Osteoblast (primary cell): ENCODE measurements at regions not wholly inside any gene's neighbourhood (a gene's known extent, or its start where the extent isn't known, plus 50 kb on each side); places are given as distances from the start of the nearest gene placed in this dataset.

Source experiments
- DNase-seq: peaks from one replicate; pipeline ENCODE4 v3.0.0; 2011; ENCODE audit warnings: low spot score, mixed read lengths; ENCODE audit not compliant: insufficient read length; ENCODE audit errors: missing footprints
- H2AFZ ChIP-seq: 2 replicates; pipeline ENCODE4 v1.6.0; 2011; ENCODE audit warnings: mild to moderate bottlenecking, low read length
- H3K27ac ChIP-seq: 2 replicates; pipeline ENCODE4 v1.5.1; 2011; ENCODE audit warnings: mild to moderate bottlenecking, low read depth, low read length, moderate library complexity
- H3K27me3 ChIP-seq: 2 replicates; pipeline ENCODE4 v1.6.0; 2012; ENCODE audit warnings: mild to moderate bottlenecking, control low read depth, inconsistent platforms, low read length, moderate library complexity; ENCODE audit not compliant: insufficient read depth
- H3K36me3 ChIP-seq: 2 replicates; pipeline ENCODE4 v1.5.1; 2011; ENCODE audit warnings: mild to moderate bottlenecking, low read length, control low read depth, moderate library complexity; ENCODE audit not compliant: insufficient read depth
- H3K4me1 ChIP-seq: 2 replicates; pipeline ENCODE4 v1.5.1; 2011; ENCODE audit warnings: mild to moderate bottlenecking, low read length, control low read depth, moderate library complexity; ENCODE audit not compliant: insufficient read depth
- H3K4me2 ChIP-seq: 2 replicates; pipeline ENCODE4 v1.6.0; 2011; ENCODE audit warnings: mild to moderate bottlenecking, low read length; ENCODE audit not compliant: insufficient read depth
- H3K4me3 ChIP-seq: fragments of 200-600 bp; sonication (generic); 3 replicates; pipeline ENCODE4 v1.5.1; 2012; ENCODE audit warnings: mild to moderate bottlenecking, low read length, inconsistent platforms; ENCODE audit not compliant: insufficient read depth
- H3K79me2 ChIP-seq: 2 replicates; pipeline ENCODE4 v1.6.0; 2012; ENCODE audit warnings: mild to moderate bottlenecking, low read length, control low read depth, inconsistent platforms; ENCODE audit not compliant: insufficient read depth
- H3K9me3 ChIP-seq: 2 replicates; pipeline ENCODE4 v1.5.1; 2011; ENCODE audit warnings: low read depth, low read length, control low read depth
- H4K20me1 ChIP-seq: 2 replicates; pipeline ENCODE4 v1.6.0; 2012; ENCODE audit warnings: mild to moderate bottlenecking, low read length, control low read depth; ENCODE audit not compliant: insufficient read depth
- CTCF ChIP-seq: IDR thresholded peaks from 2 replicates; pipeline ENCODE4 v1.5.1; 2011; ENCODE audit warnings: mild to moderate bottlenecking, low read depth, low read length, moderate library complexity; ENCODE audit errors: extremely low read depth

- no peak for DNase-seq
Measured at GRCh38 chr2:162919111-162919510, 80.5 kb upstream of the KCNH7 start.

GRCh38 chr2:162917626-162918025 lies 79.1 kb upstream of the KCNH7 start:
- Histone ChIP-seq H3K36me3 (no peaks in the 10 kb centered on the region), H4K20me1 (no peaks in the 10 kb centered on the region), H2AFZ (no peak overlapping the region), H3K4me2 (no peak overlapping the region), H3K4me1 (no peaks in the 10 kb centered on the region), H3K4me3 (no peak overlapping the region), H3K27me3 (no peaks in the 10 kb centered on the region), H3K9me3 (no peaks in the 10 kb centered on the region), H3K27ac (no peak overlapping the region), H3K79me2 (no peaks in the 10 kb centered on the region)
- TF ChIP-seq CTCF: no peak
- DNase-seq: no peak

More at GRCh38 chr2:162919111-162919510, 80.5 kb upstream of the KCNH7 start:
- no peaks in the 10 kb centered on the region for H4K20me1 ChIP-seq
- H3K27ac ChIP-seq: no peak overlapping the region
- H3K4me3 ChIP-seq: no peak overlapping the region
- no peaks in the 10 kb centered on the region for H3K79me2 ChIP-seq
- no peak for TF ChIP-seq CTCF
- no peaks in the 10 kb centered on the region for H3K9me3 ChIP-seq
- H2AFZ ChIP-seq: no peak overlapping the region
- no peaks in the 10 kb centered on the region for H3K36me3 ChIP-seq
- H3K27me3 ChIP-seq: no peaks in the 10 kb centered on the region
- H3K4me1 ChIP-seq: no peaks in the 10 kb centered on the region
- H3K4me2 ChIP-seq: no peak overlapping the region

- no peak for TF ChIP-seq CTCF
- Histone ChIP-seq H3K79me2 (no peaks in the 10 kb centered on the region), H3K36me3 (no peaks in the 10 kb centered on the region), H3K27ac (no peak overlapping the region), H3K27me3 (no peaks in the 10 kb centered on the region), H3K4me2 (no peak overlapping the region), H2AFZ (no peak overlapping the region), H3K9me3 (no peaks in the 10 kb centered on the region), H3K4me3 (no peak overlapping the region), H3K4me1 (no peaks in the 10 kb centered on the region), H4K20me1 (no peaks in the 10 kb centered on the region)
- DNase-seq: no peak
Measured at GRCh38 chr2:162916286-162916801, 77.8 kb upstream of the KCNH7 start.

- no peak overlapping the region for H3K27ac ChIP-seq
- TF ChIP-seq CTCF: no peak
- no peak for DNase-seq
- no peak overlapping the region for H2AFZ ChIP-seq
- no peaks in the 10 kb centered on the region for H3K9me3 ChIP-seq
- H3K27me3 ChIP-seq: no peaks in the 10 kb centered on the region
- no peaks in the 10 kb centered on the region for H4K20me1 ChIP-seq
- H3K79me2 ChIP-seq: no peaks in the 10 kb centered on the region
- no peak overlapping the region for H3K4me3 ChIP-seq
- no peaks in the 10 kb centered on the region for H3K4me1 ChIP-seq
- H3K36me3 ChIP-seq: no peaks in the 10 kb centered on the region
- H3K4me2 ChIP-seq: no peak overlapping the region
Measured at GRCh38 chr2:162915858-162916257, 77.3 kb upstream of the KCNH7 start.
